ENCODE measurements at regions not wholly inside any gene's neighbourhood (a gene's known extent, or its start where the extent isn't known, plus 50 kb on each side); places are given as distances from the start of the nearest gene placed in this dataset.

DNA sequence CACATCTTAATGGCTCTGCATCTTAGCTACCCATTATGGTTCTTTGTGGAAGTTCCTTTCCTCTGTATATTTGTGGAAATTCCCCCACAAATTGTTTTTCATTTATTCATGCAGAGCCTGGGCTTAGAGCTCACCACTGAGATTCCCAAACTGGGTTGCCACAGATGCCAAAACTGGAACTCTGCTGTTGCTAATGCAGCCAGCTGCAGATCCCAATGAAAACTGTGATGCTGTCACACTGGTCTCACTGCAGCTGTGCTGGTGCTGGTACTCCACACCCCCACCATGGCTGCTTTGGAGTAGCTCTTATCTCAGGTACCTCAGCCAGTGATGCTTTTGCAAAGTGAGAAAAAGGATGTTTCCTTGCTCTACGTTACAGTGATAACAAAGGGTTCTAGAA, 87.7 kb downstream of the DCK start:
- Histone ChIP-seq H3K27ac (ENCODE audit: poor library complexity, severe bottlenecking) (no peak overlapping the region), H3K4me3 (ENCODE audit: severe bottlenecking) (no peak overlapping the region), H3K4me1 (ENCODE audit: insufficient read depth, poor library complexity, severe bottlenecking) (no peaks in the 10 kb centered on the region), H3K36me3 (ENCODE audit: low read depth) (no peaks in the 10 kb centered on the region), H3K9me3 (ENCODE audit: severe bottlenecking) (no peaks in the 10 kb centered on the region), H3K27me3 (ENCODE audit: insufficient read depth, poor library complexity, severe bottlenecking) (no peaks in the 10 kb centered on the region)
- DNase-seq (ENCODE audit: low spot score) = no peak
- TF ChIP-seq, protein P1, sequence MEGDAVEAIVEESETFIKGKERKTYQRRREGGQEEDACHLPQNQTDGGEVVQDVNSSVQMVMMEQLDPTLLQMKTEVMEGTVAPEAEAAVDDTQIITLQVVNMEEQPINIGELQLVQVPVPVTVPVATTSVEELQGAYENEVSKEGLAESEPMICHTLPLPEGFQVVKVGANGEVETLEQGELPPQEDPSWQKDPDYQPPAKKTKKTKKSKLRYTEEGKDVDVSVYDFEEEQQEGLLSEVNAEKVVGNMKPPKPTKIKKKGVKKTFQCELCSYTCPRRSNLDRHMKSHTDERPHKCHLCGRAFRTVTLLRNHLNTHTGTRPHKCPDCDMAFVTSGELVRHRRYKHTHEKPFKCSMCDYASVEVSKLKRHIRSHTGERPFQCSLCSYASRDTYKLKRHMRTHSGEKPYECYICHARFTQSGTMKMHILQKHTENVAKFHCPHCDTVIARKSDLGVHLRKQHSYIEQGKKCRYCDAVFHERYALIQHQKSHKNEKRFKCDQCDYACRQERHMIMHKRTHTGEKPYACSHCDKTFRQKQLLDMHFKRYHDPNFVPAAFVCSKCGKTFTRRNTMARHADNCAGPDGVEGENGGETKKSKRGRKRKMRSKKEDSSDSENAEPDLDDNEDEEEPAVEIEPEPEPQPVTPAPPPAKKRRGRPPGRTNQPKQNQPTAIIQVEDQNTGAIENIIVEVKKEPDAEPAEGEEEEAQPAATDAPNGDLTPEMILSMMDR (IDR thresholded peaks at IDR 0.05; ENCODE audit: poor library complexity, severe bottlenecking) = no peak
- ATAC-seq (ENCODE audit: low read depth) = no peak

DNA sequence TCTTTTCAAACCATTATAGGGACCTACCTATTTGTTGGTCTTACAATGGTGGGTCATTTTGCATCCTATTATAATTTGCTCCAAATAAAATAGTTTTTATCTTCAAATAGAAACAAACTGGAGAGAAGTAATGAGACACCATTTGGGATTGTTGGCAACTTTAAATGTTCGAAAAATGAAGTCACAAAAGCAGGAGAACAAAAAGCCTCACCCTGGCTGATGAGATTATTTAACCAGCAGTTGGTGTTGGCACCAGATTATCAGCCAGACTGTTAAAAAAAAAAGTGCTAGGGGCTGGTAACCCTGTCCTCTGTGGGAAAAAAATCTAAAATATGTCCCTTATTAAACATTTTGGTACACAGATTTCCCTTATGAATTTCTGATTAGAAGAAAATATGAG, 100.3 kb downstream of the DCK start:
- Histone ChIP-seq H3K27ac (ENCODE audit: poor library complexity, severe bottlenecking) (no peak overlapping the region), H3K27me3 (ENCODE audit: insufficient read depth, poor library complexity, severe bottlenecking) (no peaks in the 10 kb centered on the region), H3K4me3 (ENCODE audit: severe bottlenecking) (no peak overlapping the region), H3K4me1 (ENCODE audit: insufficient read depth, poor library complexity, severe bottlenecking) (no peaks in the 10 kb centered on the region), H3K9me3 (ENCODE audit: severe bottlenecking) (no peaks in the 10 kb centered on the region), H3K36me3 (ENCODE audit: low read depth) (no peaks in the 10 kb centered on the region)
- TF ChIP-seq, protein P1 (IDR thresholded peaks at IDR 0.05; ENCODE audit: poor library complexity, severe bottlenecking) = no peak
- DNase-seq (ENCODE audit: low spot score) (no peak), ATAC-seq (ENCODE audit: low read depth) (no peak)

GRCh38 chr4:71094201-71094600, 100.8 kb downstream of the DCK start:
- no peak for ATAC-seq (ENCODE audit: low read depth)
- H3K27ac ChIP-seq (ENCODE audit: poor library complexity, severe bottlenecking) = no peak overlapping the region
- H3K9me3 ChIP-seq (ENCODE audit: severe bottlenecking) = peaks cover 1% of the 10 kb centered on the region
- DNase-seq (ENCODE audit: low spot score) = no peak
- no peaks in the 10 kb centered on the region for H3K4me1 ChIP-seq (ENCODE audit: insufficient read depth, poor library complexity, severe bottlenecking)
- no peaks in the 10 kb centered on the region for H3K27me3 ChIP-seq (ENCODE audit: insufficient read depth, poor library complexity, severe bottlenecking)
- TF ChIP-seq, protein P1 (IDR thresholded peaks at IDR 0.05; ENCODE audit: poor library complexity, severe bottlenecking) = no peak
- H3K36me3 ChIP-seq (ENCODE audit: low read depth) = no peaks in the 10 kb centered on the region
- H3K4me3 ChIP-seq (ENCODE audit: severe bottlenecking) = no peak overlapping the region

DNA sequence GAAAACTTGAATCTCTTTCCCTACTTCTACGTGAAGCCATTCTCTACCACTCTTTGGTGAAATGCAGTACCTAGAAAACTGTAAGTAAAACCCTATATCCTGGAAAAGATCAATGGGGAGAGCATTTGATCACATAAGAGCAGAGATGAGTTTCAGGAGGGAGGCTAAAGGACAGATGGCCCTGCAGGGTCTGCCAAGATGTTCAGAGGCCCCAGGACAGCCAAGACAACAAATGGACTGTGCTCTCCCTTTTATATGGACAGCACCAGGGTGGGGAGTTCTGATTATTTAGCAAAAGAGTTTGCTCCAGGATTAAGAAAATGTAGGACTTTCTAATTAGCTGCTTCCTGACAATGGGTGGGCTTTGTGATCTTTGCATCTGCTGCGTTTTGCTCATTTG, 101.7 kb downstream of the DCK start:
- Histone ChIP-seq H3K27ac (ENCODE audit: poor library complexity, severe bottlenecking) (no peak overlapping the region), H3K36me3 (ENCODE audit: low read depth) (no peaks in the 10 kb centered on the region), H3K4me3 (ENCODE audit: severe bottlenecking) (no peak overlapping the region), H3K4me1 (ENCODE audit: insufficient read depth, poor library complexity, severe bottlenecking) (no peaks in the 10 kb centered on the region), H3K27me3 (ENCODE audit: insufficient read depth, poor library complexity, severe bottlenecking) (no peaks in the 10 kb centered on the region), H3K9me3 (ENCODE audit: severe bottlenecking) (peaks cover 2% of the 10 kb centered on the region)
- TF ChIP-seq, protein P1 (IDR thresholded peaks at IDR 0.05; ENCODE audit: poor library complexity, severe bottlenecking) = no peak
- DNase-seq (ENCODE audit: low spot score) (no peak), ATAC-seq (ENCODE audit: low read depth) (no peak)

DNA sequence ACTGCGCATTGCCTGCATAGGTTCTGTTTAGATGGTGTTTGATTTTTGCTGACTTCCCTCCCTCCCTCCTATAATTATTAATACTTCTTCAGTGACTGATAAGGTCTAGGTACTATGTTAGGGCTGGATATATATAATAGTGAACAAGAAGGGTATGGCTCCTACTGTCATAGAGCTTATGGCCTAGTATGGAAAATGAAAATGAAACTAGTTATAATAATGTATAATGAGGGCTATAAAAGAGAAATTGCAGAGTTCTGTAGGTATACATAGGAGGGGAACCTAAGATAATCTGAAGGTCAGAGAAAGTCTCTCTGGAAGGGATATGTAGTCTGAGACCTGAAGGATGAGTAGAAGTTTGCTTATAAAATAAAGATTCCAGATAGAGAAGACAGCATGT, 102.1 kb downstream of the DCK start:
- Histone ChIP-seq H3K4me3 (ENCODE audit: severe bottlenecking) (no peak overlapping the region), H3K4me1 (ENCODE audit: insufficient read depth, poor library complexity, severe bottlenecking) (no peaks in the 10 kb centered on the region), H3K36me3 (ENCODE audit: low read depth) (no peaks in the 10 kb centered on the region), H3K27me3 (ENCODE audit: insufficient read depth, poor library complexity, severe bottlenecking) (no peaks in the 10 kb centered on the region), H3K9me3 (ENCODE audit: severe bottlenecking) (peaks cover 2% of the 10 kb centered on the region), H3K27ac (ENCODE audit: poor library complexity, severe bottlenecking) (no peak overlapping the region)
- ATAC-seq (ENCODE audit: low read depth) (no peak), DNase-seq (ENCODE audit: low spot score) (no peak)
- TF ChIP-seq, protein P1 (IDR thresholded peaks at IDR 0.05; ENCODE audit: poor library complexity, severe bottlenecking) = no peak
